ENCODE measurements at regions not wholly inside any gene's neighbourhood (a gene's known extent, or its start where the extent isn't known, plus 50 kb on each side); places are given as distances from the start of the nearest gene placed in this dataset.

DNA sequence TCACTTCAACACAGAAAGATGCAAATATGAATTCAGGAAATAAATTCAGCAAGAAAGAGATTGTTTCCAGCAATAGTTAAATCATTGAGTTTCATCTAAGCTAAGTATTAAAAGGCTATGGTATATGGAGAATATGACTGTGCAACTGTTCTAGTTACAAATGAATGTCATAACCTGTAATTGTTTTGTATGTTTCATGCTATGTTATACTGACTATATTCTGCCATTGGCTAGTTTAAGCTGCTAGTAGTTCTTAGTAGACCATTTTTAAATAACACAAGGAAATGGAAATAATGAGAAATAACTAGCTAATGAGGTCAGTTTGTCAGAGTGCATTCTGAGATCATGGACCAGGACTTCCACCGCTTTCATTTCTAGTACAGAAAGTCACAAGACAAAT lies 1154.9 kb upstream of the TMEFF2 start:
- DNase-seq, result no peak

DNA sequence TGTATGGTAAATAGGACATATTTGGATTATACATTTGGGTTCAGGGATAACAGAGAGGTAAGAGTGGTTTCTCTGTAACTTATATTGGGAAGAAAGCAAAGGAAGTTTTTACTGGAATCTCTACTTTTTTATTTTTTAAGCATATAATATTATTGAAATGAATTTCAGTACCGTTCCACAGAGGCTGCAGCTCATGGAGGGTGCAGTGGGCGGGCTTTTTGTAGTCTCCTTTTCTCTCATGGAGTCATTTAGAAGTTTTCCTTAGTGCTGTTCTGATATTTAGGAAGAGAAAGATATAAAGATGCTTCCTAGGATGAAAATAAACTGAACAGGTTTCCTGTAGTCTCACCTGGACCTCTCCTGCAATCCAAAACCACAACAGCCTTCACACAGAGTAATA lies 1153.3 kb upstream of the TMEFF2 start:
- DNase-seq, result no peak

GRCh38 chr2:193336781-193337180 lies 1142.0 kb upstream of the TMEFF2 start:
- DNase-seq, result no peak

GRCh38 chr2:193334401-193334800 lies 1139.7 kb upstream of the TMEFF2 start:
- DNase-seq, result no peak

DNA sequence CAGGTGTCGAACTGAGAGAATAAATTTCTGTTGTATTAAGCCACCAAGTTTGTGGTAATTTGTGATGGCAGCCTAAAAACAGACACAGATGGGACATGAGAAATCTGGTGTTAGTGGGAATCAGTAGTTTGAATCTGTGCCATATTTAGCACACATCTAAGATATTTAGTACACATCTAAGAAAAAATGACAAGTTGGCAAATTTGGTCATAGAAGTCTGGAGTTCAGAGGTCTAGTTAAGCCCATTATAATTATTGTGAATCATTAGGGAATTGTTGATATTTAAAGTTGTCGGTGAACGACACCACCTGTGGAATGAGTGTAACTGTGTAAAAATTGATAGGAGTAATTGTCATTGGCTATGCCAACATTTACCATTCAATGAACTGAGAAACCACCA lies 1138.8 kb upstream of the TMEFF2 start:
- no peak for DNase-seq

DNA sequence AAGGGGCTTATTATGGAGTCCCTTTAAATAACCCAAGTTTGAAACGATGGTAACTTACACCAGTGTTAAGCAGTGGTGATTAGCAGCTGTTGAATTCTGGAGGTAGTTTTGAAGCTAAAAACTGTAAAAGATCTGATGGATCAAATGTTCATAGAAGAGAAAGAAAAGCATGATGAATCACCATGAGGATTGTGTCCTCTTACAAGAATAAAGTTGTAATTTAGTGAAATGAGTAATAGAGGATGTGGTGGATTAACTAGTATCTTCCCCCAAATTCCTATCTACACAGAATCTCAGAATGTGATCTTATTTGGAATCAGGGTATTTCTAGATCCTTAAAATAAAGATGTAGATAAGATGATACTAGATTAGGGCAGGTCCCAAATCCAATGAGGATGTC lies 1138.2 kb upstream of the TMEFF2 start:
- no peak for DNase-seq

DNA sequence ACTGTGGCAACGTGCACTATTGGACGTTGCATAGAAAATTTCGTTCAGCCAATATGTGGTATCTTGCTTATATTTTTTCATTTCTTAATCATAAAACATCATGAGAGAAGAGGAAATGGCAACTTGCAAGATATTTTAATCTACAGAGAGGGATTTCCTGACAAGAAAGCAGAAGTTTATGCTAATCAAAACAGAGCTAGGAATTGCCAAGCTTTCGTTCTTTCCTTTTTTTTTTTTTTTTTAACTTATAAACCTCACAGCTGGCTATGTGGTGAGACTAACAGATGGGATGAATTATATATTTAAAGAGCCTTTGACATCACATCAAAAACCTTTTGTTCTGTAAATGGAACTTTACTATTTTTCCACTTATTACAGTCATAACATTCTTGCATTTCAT lies 1136.9 kb upstream of the TMEFF2 start:
- no peak for DNase-seq

DNA sequence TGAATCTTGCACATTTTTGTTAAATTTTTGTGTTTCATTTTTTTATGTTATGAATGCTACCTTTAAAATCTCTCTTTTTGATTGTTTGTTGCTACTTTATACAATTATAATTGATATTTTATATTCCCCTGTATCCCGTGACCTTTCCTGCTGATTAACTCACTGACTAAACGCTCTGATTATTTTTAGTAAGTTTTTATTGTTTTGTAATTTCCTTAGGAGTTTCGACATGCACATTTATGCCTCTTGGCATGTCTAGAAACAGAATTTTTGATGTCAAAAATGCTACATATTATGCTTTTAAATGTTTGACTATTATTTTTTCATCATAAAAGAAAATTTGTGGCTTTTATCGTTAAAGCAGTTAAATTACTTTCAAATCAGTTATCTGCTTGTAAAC lies 1131.6 kb upstream of the TMEFF2 start:
- DNase-seq, result no peak

GRCh38 chr2:193315428-193316091 lies 1120.8 kb upstream of the TMEFF2 start:
- DNase-seq, result no peak

- no peak for DNase-seq
These were observed 1108.7 kb upstream of the TMEFF2 start for GRCh38 chr2:193303464-193303863.

DNA sequence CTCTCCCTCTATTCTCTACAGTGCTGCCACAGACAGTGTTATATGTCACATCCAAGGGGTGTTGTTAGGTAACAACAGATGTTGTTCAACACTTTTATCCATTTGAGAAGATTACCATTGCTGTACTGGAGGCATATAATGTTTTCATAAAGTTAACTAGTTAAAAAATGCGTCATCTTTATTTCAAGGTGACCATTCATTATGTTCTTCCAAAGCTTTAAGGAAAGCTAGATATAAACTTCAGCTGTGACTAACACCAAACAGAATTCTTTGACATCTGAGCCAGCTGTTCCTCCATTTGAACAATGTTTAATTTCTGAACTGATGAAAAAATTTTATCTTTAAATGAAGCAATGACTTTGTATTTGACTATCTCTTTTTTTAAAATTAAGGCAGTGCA lies 1099.6 kb upstream of the TMEFF2 start:
- DNase-seq, result no peak

GRCh38 chr2:193279361-193279760 lies 1084.6 kb upstream of the TMEFF2 start:
- no peak for DNase-seq

DNA sequence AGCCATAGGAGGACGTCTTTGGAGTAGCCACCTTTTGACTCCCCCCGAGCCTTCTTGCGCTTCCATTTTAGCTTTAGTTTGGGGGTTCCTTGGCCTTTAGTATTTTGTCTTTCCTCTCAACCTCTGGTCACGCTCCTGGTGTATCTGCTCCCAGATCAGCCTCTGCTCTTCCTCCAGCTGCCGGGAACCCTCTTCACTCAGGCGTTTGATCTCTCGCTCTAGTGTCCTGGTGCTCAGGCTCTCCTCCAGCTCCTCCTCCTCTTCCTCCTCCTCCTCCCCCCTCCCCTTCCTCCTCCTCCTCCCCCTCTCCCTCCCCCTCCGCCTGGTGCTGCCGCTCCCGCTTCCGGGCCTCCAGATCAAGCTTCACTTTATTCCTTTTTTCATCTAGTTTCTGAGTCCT lies 1082.3 kb upstream of the TMEFF2 start:
- no peak for DNase-seq

DNA sequence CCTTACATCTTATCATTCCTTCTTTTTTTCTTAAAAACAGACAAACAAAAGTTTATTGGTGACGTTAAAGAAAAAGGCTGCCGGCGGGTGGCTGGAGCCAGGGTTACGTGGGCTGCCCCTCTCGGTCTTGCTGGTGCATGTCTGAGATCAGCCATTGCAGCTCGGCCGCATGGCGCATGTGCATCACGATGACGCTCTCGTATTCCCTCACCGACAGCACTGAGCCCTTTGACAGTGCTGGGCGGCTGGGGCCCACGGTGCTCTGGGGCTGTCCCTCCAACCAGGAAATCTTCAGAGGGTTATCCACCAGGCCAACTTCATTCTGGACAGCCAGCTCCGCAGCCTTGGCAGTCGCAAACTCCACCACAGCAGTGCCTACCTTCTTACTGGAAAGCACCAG lies 1081.8 kb upstream of the TMEFF2 start:
- no peak for DNase-seq

DNA sequence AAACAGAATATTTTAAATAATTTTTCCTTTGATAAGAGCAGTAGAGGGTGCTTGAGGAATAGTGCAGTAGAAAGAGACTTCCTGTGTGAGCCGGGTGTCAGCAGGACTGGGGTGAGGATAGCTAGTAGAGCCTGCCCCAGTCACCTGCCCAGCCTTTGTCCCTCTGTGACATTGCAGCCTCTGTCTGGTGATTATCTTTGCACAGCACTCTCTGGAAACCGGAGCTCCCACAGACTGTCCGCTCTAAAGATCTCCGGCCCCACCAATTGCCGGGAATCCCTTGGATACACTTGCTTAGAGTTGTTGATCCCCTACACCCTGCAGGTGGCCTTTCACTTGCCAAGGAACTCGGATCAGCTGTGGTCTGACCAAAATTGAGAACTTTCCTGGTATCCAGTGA lies 1081.3 kb upstream of the TMEFF2 start:
- no peak for DNase-seq

DNA sequence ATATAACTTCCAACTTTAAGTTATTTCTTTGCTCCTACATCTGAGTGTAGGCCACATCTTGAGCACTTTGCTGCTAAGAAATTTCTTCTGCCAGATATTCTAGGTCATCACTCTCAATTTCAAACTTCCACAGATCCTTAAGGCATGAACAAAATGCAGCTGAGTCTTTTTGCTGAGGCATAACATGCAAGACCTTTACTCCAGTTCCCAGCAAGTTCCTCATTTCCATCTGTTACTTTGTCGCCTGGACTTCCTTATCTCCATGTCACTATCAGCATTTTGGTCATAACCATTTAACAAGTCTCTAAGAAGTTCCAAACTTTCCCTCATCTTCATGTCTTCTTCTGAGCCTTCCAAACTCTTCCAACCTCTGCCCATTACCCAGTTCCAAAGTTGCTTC lies 1077.3 kb upstream of the TMEFF2 start:
- DNase-seq, result no peak

- no peak for DNase-seq
These were observed 1076.1 kb upstream of the TMEFF2 start for GRCh38 chr2:193270816-193271215.

DNA sequence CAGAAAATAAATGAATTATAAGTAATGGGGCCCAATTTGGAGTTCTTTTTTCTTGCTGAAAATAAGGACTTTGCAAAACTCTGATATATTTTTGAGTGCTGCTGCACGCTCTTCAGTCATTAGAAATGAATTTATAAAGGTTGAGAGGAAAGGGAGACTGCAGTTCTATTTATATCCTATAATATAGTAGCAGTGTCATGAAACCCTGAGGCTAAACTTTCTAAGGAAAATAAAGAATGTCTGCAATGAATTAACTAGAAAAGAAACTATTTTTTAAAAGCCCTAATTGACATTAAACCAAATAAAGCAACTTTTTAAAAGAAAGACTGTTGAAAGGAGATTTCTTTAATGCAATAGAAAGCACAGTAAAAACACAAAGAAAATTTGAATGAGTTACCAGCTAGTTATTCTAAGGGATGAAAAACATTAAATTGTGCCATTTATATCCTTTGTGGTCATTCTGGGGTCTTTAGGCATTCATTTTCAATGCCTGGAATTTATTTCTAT lies 1072.8 kb upstream of the TMEFF2 start:
- no peak for DNase-seq

DNA sequence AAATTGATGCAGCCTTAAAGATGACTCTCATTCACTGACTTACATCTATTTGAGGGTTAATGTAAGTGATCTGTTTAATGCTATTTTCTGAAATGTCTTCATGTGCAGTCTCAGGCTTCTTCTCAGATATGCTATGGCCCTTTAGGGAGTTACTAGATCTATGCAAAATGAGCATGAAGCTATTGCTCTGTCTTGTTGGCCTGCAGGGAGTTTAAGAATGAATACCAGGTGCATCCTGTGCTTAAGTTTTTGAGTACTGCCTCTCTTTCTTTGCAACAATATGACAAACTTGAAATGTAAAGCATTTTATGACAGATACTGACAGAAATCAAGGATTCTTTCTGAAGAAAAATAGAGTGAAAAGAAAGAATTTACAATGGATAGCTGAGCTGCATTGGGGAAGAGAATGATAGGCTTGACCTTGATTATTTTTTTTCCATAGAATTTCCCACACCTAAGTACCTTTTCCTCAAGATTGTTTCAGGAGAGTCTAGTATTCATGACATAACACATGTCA lies 1058.3 kb upstream of the TMEFF2 start:
- no peak for DNase-seq

- no peak for DNase-seq
These were observed 1057.2 kb upstream of the TMEFF2 start for GRCh38 chr2:193251909-193252308.

- DNase-seq, result no peak
These were observed 1055.7 kb upstream of the TMEFF2 start for GRCh38 chr2:193250389-193250788.

- no peak for DNase-seq
These were observed 1046.0 kb upstream of the TMEFF2 start for GRCh38 chr2:193240752-193241151.

DNA sequence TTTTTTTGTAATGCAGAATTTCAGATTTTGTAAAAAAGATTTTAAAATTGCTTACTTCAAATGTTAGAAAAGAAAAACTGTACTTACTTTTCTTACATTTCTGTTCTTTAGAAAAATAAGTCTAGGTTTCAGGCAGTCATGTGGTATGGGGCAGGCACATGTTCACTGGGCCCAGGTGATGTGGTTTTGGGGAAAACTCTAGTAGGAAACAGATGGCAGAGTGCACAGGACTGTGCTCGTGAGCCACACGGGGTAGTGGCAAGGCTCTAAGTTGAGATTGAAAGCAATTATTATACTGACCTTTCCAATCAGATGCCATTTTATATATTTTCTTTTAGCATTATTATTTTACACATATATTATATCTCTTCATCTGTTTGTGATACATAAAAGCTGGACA lies 1036.9 kb upstream of the TMEFF2 start:
- DNase-seq, result no peak

GRCh38 chr2:193228276-193228675 lies 1033.5 kb upstream of the TMEFF2 start:
- no peak for DNase-seq

DNA sequence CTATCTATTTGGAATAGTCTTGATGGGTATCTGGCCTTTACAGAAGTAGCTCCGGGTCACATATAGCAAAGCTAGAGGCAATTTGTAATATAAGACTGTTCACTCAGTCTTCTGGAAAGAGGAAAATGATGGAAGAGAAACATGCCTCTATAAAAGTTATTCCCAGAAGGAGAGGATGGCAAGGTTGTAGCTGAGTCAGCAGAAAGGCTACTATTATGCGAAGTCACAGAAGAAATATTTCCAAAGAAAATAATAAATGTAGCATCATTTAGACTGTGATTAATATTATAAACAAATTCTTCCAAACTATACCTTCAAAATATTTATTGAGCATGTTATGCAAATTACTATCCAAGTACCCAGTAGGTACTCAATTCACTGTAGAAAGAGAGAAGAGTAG lies 1027.7 kb upstream of the TMEFF2 start:
- no peak for DNase-seq

All from central memory CD4-positive, alpha-beta T cell (primary cell).